GM12864 (cell line): ENCODE measurements at regions not wholly inside any gene's neighbourhood (a gene's known extent, or its start where the extent isn't known, plus 50 kb on each side); places are given as distances from the start of the nearest gene placed in this dataset.

Source experiments
- DNase-seq: peaks from one replicate; pipeline ENCODE4 v3.0.0-alpha.2; 2011; ENCODE audit warnings: low read depth
- H3K4me3 ChIP-seq: 2 replicates; pipeline ENCODE4 v1.5.1; 2011; ENCODE audit warnings: mild to moderate bottlenecking, low read depth, low read length, control low read depth
- TF ChIP-seq, protein P1 (sequence below): IDR thresholded peaks from 2 replicates; pipeline ENCODE4 v1.5.1; 2011; ENCODE audit warnings: low read depth, mild to moderate bottlenecking, moderate library complexity, low read length, control low read depth, inconsistent platforms; ENCODE audit errors: missing control alignments

DNA sequence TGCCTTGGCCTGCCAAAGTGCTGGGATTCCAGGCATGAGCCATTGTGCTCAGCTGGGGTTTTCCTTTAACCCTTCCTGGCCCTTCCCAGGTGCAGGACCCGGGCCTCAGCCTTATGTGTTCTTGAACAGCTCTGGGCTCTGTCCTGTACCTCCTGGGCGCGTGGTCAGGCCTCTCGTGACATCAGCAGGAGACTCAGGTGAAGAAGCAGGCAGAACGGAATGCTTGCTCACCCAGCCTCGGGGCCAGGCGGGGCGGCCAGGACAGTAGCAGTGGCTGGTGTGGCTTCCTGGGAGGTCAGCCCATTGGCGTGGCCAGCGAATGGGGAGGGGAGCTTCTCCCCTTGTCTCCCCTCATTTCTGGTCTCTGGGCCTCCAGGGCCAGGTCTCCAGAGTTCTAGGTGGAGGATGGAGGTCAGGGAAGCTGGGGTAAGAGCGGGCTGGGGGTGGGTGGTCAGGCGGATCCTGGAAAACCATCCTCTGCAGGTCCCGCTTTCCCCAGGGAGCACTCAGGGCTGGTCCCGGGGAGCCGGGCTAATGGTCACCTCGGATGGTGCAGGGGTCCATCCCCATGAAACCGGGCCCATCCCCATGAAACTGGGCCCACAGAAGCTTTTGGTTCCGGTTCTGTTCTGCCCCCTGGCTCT, 281.5 kb downstream of the SEC14L1 start:
- H3K4me3 ChIP-seq, result no peak overlapping the region
- TF ChIP-seq, protein P1, sequence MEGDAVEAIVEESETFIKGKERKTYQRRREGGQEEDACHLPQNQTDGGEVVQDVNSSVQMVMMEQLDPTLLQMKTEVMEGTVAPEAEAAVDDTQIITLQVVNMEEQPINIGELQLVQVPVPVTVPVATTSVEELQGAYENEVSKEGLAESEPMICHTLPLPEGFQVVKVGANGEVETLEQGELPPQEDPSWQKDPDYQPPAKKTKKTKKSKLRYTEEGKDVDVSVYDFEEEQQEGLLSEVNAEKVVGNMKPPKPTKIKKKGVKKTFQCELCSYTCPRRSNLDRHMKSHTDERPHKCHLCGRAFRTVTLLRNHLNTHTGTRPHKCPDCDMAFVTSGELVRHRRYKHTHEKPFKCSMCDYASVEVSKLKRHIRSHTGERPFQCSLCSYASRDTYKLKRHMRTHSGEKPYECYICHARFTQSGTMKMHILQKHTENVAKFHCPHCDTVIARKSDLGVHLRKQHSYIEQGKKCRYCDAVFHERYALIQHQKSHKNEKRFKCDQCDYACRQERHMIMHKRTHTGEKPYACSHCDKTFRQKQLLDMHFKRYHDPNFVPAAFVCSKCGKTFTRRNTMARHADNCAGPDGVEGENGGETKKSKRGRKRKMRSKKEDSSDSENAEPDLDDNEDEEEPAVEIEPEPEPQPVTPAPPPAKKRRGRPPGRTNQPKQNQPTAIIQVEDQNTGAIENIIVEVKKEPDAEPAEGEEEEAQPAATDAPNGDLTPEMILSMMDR, result no peak
- no peak for DNase-seq

DNA sequence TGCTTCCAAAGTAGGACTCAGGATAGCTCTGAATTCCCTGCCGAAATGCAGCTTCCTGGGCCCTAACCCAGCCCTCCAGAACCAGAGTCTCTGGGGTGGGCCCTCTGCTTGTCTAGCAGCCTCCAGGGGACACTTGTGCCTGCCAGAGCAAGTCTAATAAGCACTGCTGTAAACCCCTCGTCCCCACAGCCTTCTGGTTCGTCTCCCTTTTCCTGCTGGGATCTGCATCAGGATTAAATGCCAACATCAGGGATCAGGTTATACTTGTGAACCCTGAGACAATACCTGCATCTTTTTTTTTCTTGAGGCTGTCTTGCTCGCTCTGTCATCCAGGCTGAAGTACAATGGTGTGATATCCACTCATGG, 282.0 kb downstream of the SEC14L1 start:
- H3K4me3 ChIP-seq, result no peak overlapping the region
- TF ChIP-seq, protein P1, result no peak
- no peak for DNase-seq

DNA sequence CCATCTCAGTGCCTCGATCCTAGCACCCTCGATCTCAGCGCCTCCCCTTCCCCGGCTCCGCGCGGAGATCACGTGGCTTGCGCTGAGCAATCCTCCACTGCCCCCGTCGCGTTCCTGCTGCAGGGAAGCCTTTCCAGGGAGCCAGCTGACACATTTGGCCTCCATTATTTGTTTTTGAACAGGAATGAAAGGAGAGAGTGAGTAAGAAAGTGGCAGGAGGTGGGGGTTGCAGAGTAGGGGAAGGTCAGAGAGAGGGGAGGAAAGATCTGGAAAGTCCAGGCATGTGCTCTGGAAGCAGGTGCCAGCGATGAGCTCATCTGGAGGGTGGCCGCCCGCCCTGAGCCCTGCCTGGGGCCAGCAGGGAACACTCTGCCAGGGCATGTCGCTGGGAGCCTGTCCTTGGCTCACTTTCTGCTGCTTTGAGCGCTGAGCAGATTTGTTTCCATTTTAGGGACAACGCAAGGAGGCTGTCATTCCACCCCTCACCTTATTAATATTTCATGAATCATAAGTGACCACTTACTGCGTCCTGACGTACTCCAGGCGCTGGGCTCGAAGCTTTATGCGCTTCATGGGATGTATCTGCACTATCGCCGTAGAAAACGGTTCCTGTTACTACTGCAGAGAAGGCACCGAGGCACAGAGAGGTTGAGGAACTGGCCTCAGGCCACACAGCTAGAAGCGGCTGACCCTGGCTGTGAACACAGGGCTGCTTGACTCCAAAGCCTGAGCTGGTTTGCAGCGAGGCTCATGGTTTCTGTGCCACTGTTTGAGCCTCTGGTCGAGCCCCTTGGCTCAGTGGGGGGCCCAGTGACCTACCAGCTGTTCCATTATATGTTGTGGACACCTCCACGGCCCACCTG, 283.1 kb downstream of the SEC14L1 start:
- TF ChIP-seq, protein P1, result no peak
- H3K4me3 ChIP-seq, result no peak overlapping the region
- DNase-seq, result no peak

- no peak for DNase-seq
- TF ChIP-seq, protein P1, result no peak
- no peak overlapping the region for H3K4me3 ChIP-seq
Observed at GRCh38 chr17:77424585-77425344, 284.0 kb downstream of the SEC14L1 start.

- no peak for DNase-seq
- no peak overlapping the region for H3K4me3 ChIP-seq
- TF ChIP-seq, protein P1, result no peak
Observed at GRCh38 chr17:77425348-77425747, 284.6 kb downstream of the SEC14L1 start.

DNA sequence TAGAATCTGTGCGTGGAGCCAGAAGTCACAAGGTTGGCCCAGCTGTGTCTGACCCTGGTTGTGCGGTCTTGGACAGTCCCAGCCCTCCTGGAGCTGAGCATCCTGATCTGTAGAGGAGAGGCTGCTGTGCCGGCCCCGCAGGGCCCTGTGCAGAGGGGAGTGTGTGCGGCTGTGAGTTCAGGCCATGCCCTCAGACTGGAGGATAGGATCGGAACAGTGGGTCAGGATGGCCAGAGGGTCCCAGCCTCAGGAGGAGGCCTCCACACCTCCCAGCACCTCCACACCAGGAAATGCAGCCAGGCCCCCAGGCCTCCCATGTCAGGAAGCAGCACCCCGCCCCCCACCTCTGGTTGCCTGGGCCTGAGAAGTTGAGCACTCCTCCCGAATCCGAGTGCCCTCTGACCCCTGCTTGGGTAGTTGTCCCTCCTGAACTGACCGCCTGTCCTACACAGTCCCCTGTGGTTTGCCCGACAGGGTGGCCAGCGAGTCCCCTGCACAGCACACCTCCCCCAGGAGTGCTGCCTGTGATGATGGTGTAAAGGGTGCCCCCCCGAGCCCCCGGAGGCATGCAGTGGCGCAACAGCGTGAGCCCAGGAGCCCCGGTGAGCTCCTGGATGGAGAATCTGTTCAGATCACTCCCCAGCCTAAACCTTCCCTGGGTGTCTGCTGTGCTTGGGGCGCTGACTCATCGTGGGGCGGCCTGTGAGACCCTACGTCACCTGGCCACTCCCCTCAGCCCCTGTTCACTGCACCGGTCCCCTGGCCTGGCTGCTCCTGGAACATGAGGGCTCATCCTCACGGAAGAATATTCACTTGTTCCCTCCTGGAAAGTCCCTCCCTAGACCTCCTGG, 285.2 kb downstream of the SEC14L1 start:
- DNase-seq, result no peak
- H3K4me3 ChIP-seq, result no peak overlapping the region
- TF ChIP-seq, protein P1, result no peak
